Peyer's patch (tissue), 4 donors: ENCODE measurements at regions not wholly inside any gene's neighbourhood (a gene's known extent, or its start where the extent isn't known, plus 50 kb on each side); places are given as distances from the start of the nearest gene placed in this dataset.

Source experiments
- DNase-seq, 3 donors: peaks; one replicate each; pipeline ENCODE4 v3.0.0-alpha.2; 2017 to 2019
- H3K27ac ChIP-seq, 4 donors: fragments of 200-600 bp; sonication (generic); one replicate each; pipeline ENCODE4 v1.5.1; 2016 to 2019
- H3K27me3 ChIP-seq, 2 donors: fragments of 200-600 bp; sonication (generic); one replicate each; pipeline ENCODE4 v1.5.1; 2019
- H3K36me3 ChIP-seq, 3 donors: fragments of 200-600 bp; sonication (generic); one replicate each; pipeline ENCODE4 v1.5.1; 2016 to 2019
- H3K4me1 ChIP-seq, 4 donors: fragments of 200-600 bp; sonication (generic); one replicate each; pipeline ENCODE4 v1.5.1; 2016 to 2019
- H3K4me3 ChIP-seq, 4 donors: fragments of 200-600 bp; sonication (generic); 1 replicate in 3 of 4; 2 replicates in 1 of 4; pipeline ENCODE4 v1.5.1; 2016 to 2019; ENCODE audit warnings: mild to moderate bottlenecking in 1 of 4
- H3K9me3 ChIP-seq, 4 donors: fragments of 200-600 bp; sonication (generic); one replicate each; pipeline ENCODE4 v1.5.1; 2016 to 2019; ENCODE audit warnings: mild to moderate bottlenecking in 1 of 4
- POLR2A ChIP-seq, 2 donors: fragments of 450-650 bp; IDR thresholded peaks; one replicate each; pipeline ENCODE4 v1.5.1; 2017; ENCODE audit warnings: antibody characterized with exemption in 2 of 2, mild to moderate bottlenecking in 2 of 2, moderate library complexity in 2 of 2
- TF ChIP-seq, protein P1 (sequence below), 6 experiments: fragments of 450-650 bp in 4 of 6; fragments of 200-600 bp in 2 of 6; sonication (generic) in 1 of 6; IDR thresholded peaks; one replicate each; pipeline ENCODE4 v1.5.1; 2017 to 2019; ENCODE audit warnings: antibody characterized with exemption in 6 of 6, mild to moderate bottlenecking in 3 of 6, moderate library complexity in 1 of 6

DNA sequence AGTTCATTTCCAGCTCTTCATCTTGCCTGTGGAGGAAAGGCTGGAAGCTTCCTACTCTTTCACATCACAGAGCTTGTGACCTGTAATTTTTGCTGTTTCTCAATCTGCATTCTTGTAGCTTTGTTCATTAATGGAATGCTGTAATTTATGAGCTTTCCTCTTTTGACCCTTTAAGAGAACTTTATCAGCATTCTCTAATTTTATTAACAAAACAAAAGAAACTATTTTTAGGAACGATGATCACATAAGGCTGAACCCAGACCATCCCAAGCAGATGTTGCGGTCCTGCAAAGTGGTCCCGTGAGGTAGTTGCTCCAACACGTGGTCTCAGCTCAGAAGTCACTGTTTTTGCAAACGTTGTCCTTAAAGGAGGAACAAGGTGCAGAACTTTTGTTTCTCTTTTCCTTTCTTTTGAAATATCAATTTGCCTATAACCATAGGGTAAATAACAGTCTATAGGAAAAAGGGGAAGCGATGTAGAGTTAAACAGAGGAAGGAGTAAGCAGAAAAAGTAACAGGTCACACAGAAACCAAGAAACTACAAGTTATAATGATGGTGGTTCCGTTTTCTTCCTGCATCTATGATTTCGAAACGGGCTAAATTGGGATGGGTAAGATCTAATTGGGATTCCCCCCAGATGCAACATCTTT is 121.3 kb upstream of the PHACTR1 start:
- peak in 2 of 3 donors; percentile 62 for DNase-seq
- no peaks in the 10 kb centered on the region for H3K9me3 ChIP-seq
- H3K36me3 ChIP-seq: no peaks in the 10 kb centered on the region
- no peak overlapping the region for H3K27ac ChIP-seq
- peaks cover 0 to 4% (median 0%) of the 10 kb centered on the region in 4 donors for H3K4me1 ChIP-seq
- H3K4me3 ChIP-seq: no peak overlapping the region
- no peaks in the 10 kb centered on the region for H3K27me3 ChIP-seq
- TF ChIP-seq, protein P1, sequence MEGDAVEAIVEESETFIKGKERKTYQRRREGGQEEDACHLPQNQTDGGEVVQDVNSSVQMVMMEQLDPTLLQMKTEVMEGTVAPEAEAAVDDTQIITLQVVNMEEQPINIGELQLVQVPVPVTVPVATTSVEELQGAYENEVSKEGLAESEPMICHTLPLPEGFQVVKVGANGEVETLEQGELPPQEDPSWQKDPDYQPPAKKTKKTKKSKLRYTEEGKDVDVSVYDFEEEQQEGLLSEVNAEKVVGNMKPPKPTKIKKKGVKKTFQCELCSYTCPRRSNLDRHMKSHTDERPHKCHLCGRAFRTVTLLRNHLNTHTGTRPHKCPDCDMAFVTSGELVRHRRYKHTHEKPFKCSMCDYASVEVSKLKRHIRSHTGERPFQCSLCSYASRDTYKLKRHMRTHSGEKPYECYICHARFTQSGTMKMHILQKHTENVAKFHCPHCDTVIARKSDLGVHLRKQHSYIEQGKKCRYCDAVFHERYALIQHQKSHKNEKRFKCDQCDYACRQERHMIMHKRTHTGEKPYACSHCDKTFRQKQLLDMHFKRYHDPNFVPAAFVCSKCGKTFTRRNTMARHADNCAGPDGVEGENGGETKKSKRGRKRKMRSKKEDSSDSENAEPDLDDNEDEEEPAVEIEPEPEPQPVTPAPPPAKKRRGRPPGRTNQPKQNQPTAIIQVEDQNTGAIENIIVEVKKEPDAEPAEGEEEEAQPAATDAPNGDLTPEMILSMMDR (IDR thresholded peaks at IDR 0.05): no peak
- no peak for TF ChIP-seq POLR2A (IDR thresholded peaks at IDR 0.05)

DNA sequence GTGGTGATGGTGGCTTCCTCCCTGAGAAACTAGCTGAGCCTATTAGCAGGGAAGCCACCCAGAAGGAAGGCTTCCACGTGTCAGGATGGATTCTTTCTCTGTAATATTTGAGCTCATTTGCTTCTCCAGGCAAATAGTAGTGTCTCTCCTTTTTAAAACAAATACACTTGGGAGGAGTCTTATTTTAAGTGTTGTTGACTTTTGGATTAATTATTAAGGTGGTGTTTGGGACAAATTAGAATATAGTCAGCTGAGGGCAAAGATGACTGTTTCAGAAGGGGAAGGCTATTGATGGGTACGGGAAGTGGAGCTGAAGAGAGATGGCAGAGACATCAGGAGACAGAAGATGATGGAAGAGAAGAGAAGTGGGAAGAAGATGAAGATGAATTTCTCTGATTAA is 119.8 kb upstream of the PHACTR1 start:
- TF ChIP-seq, protein P1 (IDR thresholded peaks at IDR 0.05): no peak
- TF ChIP-seq POLR2A (IDR thresholded peaks at IDR 0.05): no peak
- no peaks in the 10 kb centered on the region for H3K9me3 ChIP-seq
- peaks cover 0 to 4% (median 0%) of the 10 kb centered on the region in 4 donors for H3K4me1 ChIP-seq
- H3K27ac ChIP-seq: no peak overlapping the region
- H3K4me3 ChIP-seq: no peak overlapping the region
- H3K36me3 ChIP-seq: no peaks in the 10 kb centered on the region
- no peak for DNase-seq
- H3K27me3 ChIP-seq: no peaks in the 10 kb centered on the region

DNA sequence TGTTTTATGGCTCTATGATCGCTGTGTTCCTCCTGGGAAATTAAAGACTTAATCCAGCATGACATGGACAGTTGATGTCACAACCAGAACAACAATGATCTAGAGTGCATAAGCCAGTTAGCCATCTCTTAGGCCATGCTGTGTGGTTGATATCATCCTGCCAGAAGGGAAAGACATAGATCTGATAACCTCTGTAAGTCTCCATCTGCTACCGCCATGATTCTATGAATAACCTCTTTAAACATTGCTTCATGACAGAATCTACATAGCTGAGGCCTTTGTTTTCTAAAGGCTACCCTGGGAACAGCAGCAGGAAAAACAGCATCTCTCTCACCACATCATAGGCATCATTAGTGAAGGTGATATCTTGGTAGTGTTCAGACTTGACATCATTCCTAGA is 117.6 kb upstream of the PHACTR1 start:
- TF ChIP-seq, protein P1 (IDR thresholded peaks at IDR 0.05): no peak
- TF ChIP-seq POLR2A (IDR thresholded peaks at IDR 0.05): no peak
- no peaks in the 10 kb centered on the region for H3K36me3 ChIP-seq
- peaks cover 0 to 4% (median 0%) of the 10 kb centered on the region in 4 donors for H3K4me1 ChIP-seq
- no peak overlapping the region for H3K4me3 ChIP-seq
- no peaks in the 10 kb centered on the region for H3K9me3 ChIP-seq
- DNase-seq: no peak
- H3K27ac ChIP-seq: peak overlapping the region in 1 of 4 donors; percentile 16
- H3K27me3 ChIP-seq: no peaks in the 10 kb centered on the region

DNA sequence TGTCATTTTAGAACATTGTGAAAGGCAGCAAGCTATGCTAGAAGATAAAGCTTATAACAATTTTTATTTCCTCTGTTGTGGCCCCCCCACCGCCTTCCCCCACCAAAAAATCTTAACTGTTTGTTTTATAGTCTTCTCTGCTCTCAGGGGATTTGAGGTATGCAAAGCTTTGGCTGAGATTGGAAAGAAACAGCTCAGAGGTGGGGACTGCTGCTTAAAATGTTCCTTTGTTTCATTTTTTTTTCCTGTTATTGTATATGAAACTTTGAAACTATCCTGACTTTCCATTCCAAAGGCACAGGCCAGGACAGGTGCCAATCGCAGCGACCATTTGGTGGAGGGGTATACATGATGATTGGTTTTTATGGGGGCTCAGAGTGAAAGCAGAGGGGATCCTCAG is 114.7 kb upstream of the PHACTR1 start:
- H3K27me3 ChIP-seq: no peaks in the 10 kb centered on the region
- no peaks in the 10 kb centered on the region for H3K4me1 ChIP-seq
- no peaks in the 10 kb centered on the region for H3K36me3 ChIP-seq
- no peaks in the 10 kb centered on the region for H3K9me3 ChIP-seq
- H3K4me3 ChIP-seq: no peak overlapping the region
- TF ChIP-seq, protein P1 (IDR thresholded peaks at IDR 0.05): no peak
- no peak for TF ChIP-seq POLR2A (IDR thresholded peaks at IDR 0.05)
- DNase-seq: no peak
- H3K27ac ChIP-seq: no peak overlapping the region

DNA sequence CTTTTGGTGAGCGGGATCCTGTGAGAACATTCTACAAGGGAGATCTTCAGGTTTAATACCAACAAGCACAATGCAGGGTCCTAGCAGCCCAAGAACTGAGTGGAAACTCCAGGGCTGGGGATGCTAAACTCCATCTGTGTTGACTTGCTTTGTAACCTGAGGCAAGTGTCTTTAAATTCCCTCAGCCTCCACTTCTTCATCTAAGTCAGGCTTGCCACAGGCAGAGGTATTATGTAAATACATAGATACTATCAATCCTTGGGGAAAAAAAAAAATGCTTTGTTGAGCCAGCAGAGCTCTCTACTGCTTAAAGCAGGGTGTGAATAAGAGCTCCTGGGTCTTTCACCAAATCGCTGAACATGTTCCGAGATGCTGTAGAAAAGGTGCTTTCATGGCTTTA is 114.2 kb upstream of the PHACTR1 start:
- Histone ChIP-seq H3K27ac (no peak overlapping the region), H3K4me3 (no peak overlapping the region)

More for the DNA sequence above, 114.2 kb upstream of the PHACTR1 start:
- Histone ChIP-seq H3K9me3 (no peaks in the 10 kb centered on the region), H3K27me3 (no peaks in the 10 kb centered on the region), H3K4me1 (no peaks in the 10 kb centered on the region), H3K36me3 (no peaks in the 10 kb centered on the region)
- no peak for DNase-seq
- TF ChIP-seq POLR2A (IDR thresholded peaks at IDR 0.05): no peak
- TF ChIP-seq, protein P1 (IDR thresholded peaks at IDR 0.05): no peak
